H1 (cell line): ENCODE measurements at regions not wholly inside any gene's neighbourhood (a gene's known extent, or its start where the extent isn't known, plus 50 kb on each side); places are given as distances from the start of the nearest gene placed in this dataset.

Source experiments
- CTCF ChIA-PET: fragments of 300-600 bp; sonication (Branson Sonifier 250); formaldehyde crosslinking; loops from one replicate; lab custom pipeline; 2021; ENCODE audit not compliant: partially characterized antibody; lab: Charles Lee
- POLR2A ChIA-PET: fragments of 300-600 bp; sonication (Branson Sonifier 250); formaldehyde crosslinking; loops from one replicate; lab custom pipeline; 2021; ENCODE audit warnings: inconsistent platforms; ENCODE audit not compliant: partially characterized antibody; lab: Charles Lee
- DNase-seq, 2 experiments: peaks; one replicate each; pipeline versions ENCODE4 v3.0.0 to v3.0.0-alpha.2; 2010 to 2022; ENCODE audit warnings: low spot score in 2 of 2, low read depth in 1 of 2, mixed read lengths in 1 of 2
- FAIRE-seq: peaks from 2 replicates; lab custom pipeline; 2011; peaks lifted over from hg19 to GRCh38; lab: Jason Lieb, UNC
- H2AFZ ChIP-seq: 2 replicates; pipeline ENCODE4 v1.8.1; 2012; ENCODE audit warnings: low read length, inconsistent platforms
- H2AK5ac ChIP-seq: 2 replicates; pipeline ENCODE4 v1.6.1; 2013; ENCODE audit warnings: low read depth, low read length
- H2BK120ac ChIP-seq: replicated peaks from 2 replicates; pipeline ENCODE3; 2013; ENCODE audit warnings: low read depth, low read length, inconsistent platforms
- H2BK12ac ChIP-seq: 2 replicates; pipeline ENCODE4 v1.6.1; 2013; ENCODE audit warnings: low read depth, low read length
- H2BK15ac ChIP-seq: 2 replicates; pipeline ENCODE4 v1.6.1; 2013; ENCODE audit warnings: low read length
- H2BK20ac ChIP-seq: 2 replicates; pipeline ENCODE4 v1.6.1; 2013; ENCODE audit warnings: low read length
- H2BK5ac ChIP-seq: 2 replicates; pipeline ENCODE4 v1.6.1; 2013; ENCODE audit warnings: low read depth, low read length
- H3K14ac ChIP-seq: 2 replicates; pipeline ENCODE4 v1.6.1; 2013; ENCODE audit warnings: inconsistent platforms; ENCODE audit not compliant: insufficient read length
- H3K18ac ChIP-seq: 2 replicates; pipeline ENCODE4 v1.6.1; 2013; ENCODE audit warnings: low read length; ENCODE audit errors: extremely low read depth
- H3K23ac ChIP-seq: 2 replicates; pipeline ENCODE4 v1.6.1; 2013; ENCODE audit warnings: inconsistent platforms; ENCODE audit not compliant: insufficient read length
- H3K23me2 ChIP-seq: 2 replicates; pipeline ENCODE4 v1.6.1; 2013; ENCODE audit warnings: low read depth, low read length
- H3K27ac ChIP-seq: 2 replicates; pipeline ENCODE4 v1.6.1; 2011; ENCODE audit warnings: low read depth, low read length, inconsistent platforms
- H3K27me3 ChIP-seq, 4 experiments: replicated peaks in 1 of 4; 1 replicate in 1 of 4; 2 replicates in 3 of 4; pipeline versions ENCODE4 v1.6.1 to v1.8.1; 2011 to 2013; ENCODE audit warnings: low read length in 3 of 4, mild to moderate bottlenecking in 3 of 4, inconsistent platforms in 2 of 4, mixed read lengths in 2 of 4, moderate library complexity in 1 of 4; ENCODE audit not compliant: control insufficient read depth in 3 of 4, insufficient read depth in 3 of 4; ENCODE audit errors: extremely low read depth in 1 of 4
- H3K36me3 ChIP-seq, 4 experiments: 2 replicates each; pipeline versions ENCODE4 v1.6.1 to v1.8.1; 2011 to 2013; ENCODE audit warnings: mild to moderate bottlenecking in 4 of 4, low read length in 3 of 4, moderate library complexity in 2 of 4, control low read depth in 1 of 4, inconsistent platforms in 1 of 4; ENCODE audit not compliant: insufficient read depth in 4 of 4, control insufficient read depth in 2 of 4
- H3K4ac ChIP-seq: replicated peaks from 2 replicates; pipeline ENCODE3; 2013; ENCODE audit warnings: low read length, low read depth, mixed read lengths, inconsistent platforms; ENCODE audit not compliant: insufficient read length
- H3K4me1 ChIP-seq, 4 experiments: replicated peaks in 1 of 4; 1 replicate in 1 of 4; 2 replicates in 3 of 4; pipeline versions ENCODE4 v1.6.1 to v1.8.1; 2011 to 2013; ENCODE audit warnings: low read length in 3 of 4, inconsistent platforms in 2 of 4, mixed read lengths in 1 of 4; ENCODE audit not compliant: insufficient read depth in 4 of 4, control insufficient read depth in 3 of 4
- H3K4me2 ChIP-seq, 2 experiments: 2 replicates each; pipeline versions ENCODE4 v1.6.1 to v1.8.1; 2011 to 2013; ENCODE audit warnings: low read depth in 2 of 2, low read length in 2 of 2, control low read depth in 1 of 2, inconsistent platforms in 1 of 2, mild to moderate bottlenecking in 1 of 2; ENCODE audit not compliant: insufficient read depth in 1 of 2
- H3K4me3 ChIP-seq, 4 experiments: fragments of 200-600, 300-600 bp in 1 of 4; sonication (generic), shearing (Covaris generic), sonication (Bioruptor Twin) in 1 of 4; 2 replicates each; pipeline versions ENCODE4 v1.5.1 to v1.8.1; 2011 to 2016; ENCODE audit warnings: low read length in 4 of 4, low read depth in 3 of 4, control low read depth in 2 of 4, inconsistent platforms in 2 of 4, mild to moderate bottlenecking in 2 of 4, mixed read lengths in 1 of 4, moderate library complexity in 1 of 4; ENCODE audit not compliant: insufficient read depth in 2 of 4; ENCODE audit errors: extremely low read depth in 1 of 4
- H3K56ac ChIP-seq: replicated peaks from 2 replicates; pipeline ENCODE3; 2013; ENCODE audit warnings: low read depth, mild to moderate bottlenecking, mixed read lengths, low read length, inconsistent platforms; ENCODE audit not compliant: insufficient read length
- H3K79me1 ChIP-seq: 2 replicates; pipeline ENCODE4 v1.6.1; 2013; ENCODE audit warnings: low read depth, low read length, control low read depth
- H3K79me2 ChIP-seq, 2 experiments: 2 replicates each; pipeline versions ENCODE4 v1.6.1 to v1.8.1; 2012 to 2013; ENCODE audit warnings: low read length in 2 of 2, mild to moderate bottlenecking in 2 of 2, inconsistent platforms in 1 of 2; ENCODE audit not compliant: insufficient read depth in 2 of 2, control insufficient read depth in 1 of 2
- H3K9ac ChIP-seq, 4 experiments: replicated peaks in 1 of 4; 1 replicate in 1 of 4; 2 replicates in 3 of 4; pipeline versions ENCODE4 v1.6.1 to v1.8.1; 2011 to 2013; ENCODE audit warnings: low read depth in 3 of 4, low read length in 3 of 4, control low read depth in 2 of 4, mild to moderate bottlenecking in 2 of 4, moderate library complexity in 2 of 4, inconsistent platforms in 1 of 4; ENCODE audit errors: extremely low read depth in 1 of 4
- H3K9me3 ChIP-seq, 2 experiments: 2 replicates each; pipeline versions ENCODE4 v1.6.1 to v1.8.1; 2012 to 2013; ENCODE audit warnings: mild to moderate bottlenecking in 2 of 2, moderate library complexity in 2 of 2, control low read depth in 1 of 2, inconsistent platforms in 1 of 2, low read depth in 1 of 2, low read length in 1 of 2, mixed read lengths in 1 of 2; ENCODE audit not compliant: insufficient read depth in 2 of 2
- H4K20me1 ChIP-seq, 2 experiments: replicated peaks in 1 of 2; 2 replicates each; pipeline versions ENCODE3 to v1.8.1; 2011 to 2013; ENCODE audit warnings: inconsistent platforms in 2 of 2, low read length in 2 of 2, mild to moderate bottlenecking in 1 of 2; ENCODE audit not compliant: insufficient read depth in 2 of 2, control insufficient read depth in 1 of 2
- H4K5ac ChIP-seq: 2 replicates; pipeline ENCODE4 v1.6.1; 2013; ENCODE audit warnings: low read length, low read depth, mixed read lengths, inconsistent platforms; ENCODE audit not compliant: insufficient read length
- H4K8ac ChIP-seq: 2 replicates; pipeline ENCODE4 v1.8.0; 2013; ENCODE audit warnings: mild to moderate bottlenecking, moderate library complexity, low read length, inconsistent platforms; ENCODE audit not compliant: insufficient read depth; ENCODE audit errors: extremely low read depth
- H4K91ac ChIP-seq: replicated peaks from 2 replicates; pipeline ENCODE3; 2013; ENCODE audit warnings: low read length, mixed read lengths, inconsistent platforms; ENCODE audit not compliant: insufficient read length
- CBX5 ChIP-seq: fragments of 300-800, 300-1000 bp; sonication (generic); IDR thresholded peaks from 2 replicates; pipeline ENCODE4 v1.7.1; 2016; ENCODE audit warnings: antibody characterized with exemption, low read length, low read depth
- CBX8 ChIP-seq: fragments of 300-800, 300-1000 bp; sonication (generic); IDR thresholded peaks from 2 replicates; pipeline ENCODE4 v1.7.1; 2016; ENCODE audit warnings: low read depth, low read length, borderline replicate concordance

DNA sequence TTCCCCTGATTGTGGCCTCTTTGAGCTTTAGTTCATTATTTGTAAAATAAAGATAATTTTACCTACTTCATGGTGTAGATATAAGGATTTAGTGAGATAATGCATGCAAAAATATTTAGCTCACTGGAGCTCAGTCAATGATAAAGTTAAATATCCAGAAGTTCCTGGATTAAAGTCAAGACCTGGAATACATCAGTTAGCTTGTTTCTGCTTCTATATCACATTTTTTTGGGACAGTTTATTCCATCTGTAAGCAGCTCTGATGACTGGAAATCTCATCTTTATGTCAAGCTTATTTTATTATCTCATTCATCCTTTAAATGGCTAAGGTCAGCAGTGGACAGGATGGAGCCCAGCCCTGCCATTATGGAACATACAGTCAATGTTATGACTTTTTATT is 152.0 kb downstream of the EVA1A start:
- no peak overlapping the region for H3K9ac ChIP-seq
- H3K9me3 ChIP-seq: no peaks in the 10 kb centered on the region
- no peak overlapping the region for H2AFZ ChIP-seq
- no peaks in the 10 kb centered on the region for H3K79me1 ChIP-seq
- no peaks in the 10 kb centered on the region for H3K36me3 ChIP-seq
- H4K5ac ChIP-seq: no peak overlapping the region
- H2BK120ac ChIP-seq: no peak overlapping the region
- H3K79me2 ChIP-seq: no peaks in the 10 kb centered on the region
- no peak for DNase-seq
- POLR2A ChIA-PET: no interaction called here
- no peaks in the 10 kb centered on the region for H3K27me3 ChIP-seq
- H2BK12ac ChIP-seq: no peak overlapping the region
- CTCF ChIA-PET: interaction anchor here (0.8 to 1.6 kb wide), 3 partner anchors 58 to 251 kb away, joined by 3 to 5 read pairs (median 3); no protein-coding TSS in a partner anchor
- no peak overlapping the region for H2AK5ac ChIP-seq
- no peak for FAIRE-seq
- no peaks in the 10 kb centered on the region for H3K23me2 ChIP-seq
- H3K14ac ChIP-seq: no peak overlapping the region
- H3K18ac ChIP-seq: no peak overlapping the region
- H4K91ac ChIP-seq: no peak overlapping the region
- H3K56ac ChIP-seq: no peak overlapping the region
- peaks cover 0 to 6% (median 3%) of the 10 kb centered on the region in 4 experiments; a peak in 4 of 7 replicates for H3K4me1 ChIP-seq
- no peak overlapping the region for H3K27ac ChIP-seq
- H2BK5ac ChIP-seq: no peak overlapping the region
- no peak overlapping the region for H2BK15ac ChIP-seq
- H2BK20ac ChIP-seq: no peak overlapping the region
- no peak overlapping the region for H3K23ac ChIP-seq
- H3K4me2 ChIP-seq: no peak overlapping the region
- no peaks in the 10 kb centered on the region for H4K20me1 ChIP-seq
- no peak overlapping the region for H3K4me3 ChIP-seq
- H4K8ac ChIP-seq: no peak overlapping the region
- no peak overlapping the region for H3K4ac ChIP-seq
- TF ChIP-seq CBX8: no peak
- no peak for TF ChIP-seq CBX5
